ENCODE measurements at regions not wholly inside any gene's neighbourhood (a gene's known extent, or its start where the extent isn't known, plus 50 kb on each side); places are given as distances from the start of the nearest gene placed in this dataset.

GRCh38 chr21:24824209-24824608 lies 783.1 kb downstream of the MRPL39 start:
- H3K9me3 ChIP-seq: no peaks in the 10 kb centered on the region
- no peak overlapping the region for H3K27ac ChIP-seq
- H3K36me3 ChIP-seq: no peaks in the 10 kb centered on the region
- TF ChIP-seq CTCF (IDR thresholded peaks at IDR 0.05): no peak
- DNase-seq (ENCODE audit: low spot score): no peak
- H3K4me3 ChIP-seq: no peak overlapping the region
- no peaks in the 10 kb centered on the region for H3K27me3 ChIP-seq (replicated peaks; ENCODE audit: insufficient read depth)
- no peak for ATAC-seq (ENCODE audit: insufficient number of reproducible peaks, low FRiP score, low read depth)
- H3K4me1 ChIP-seq (ENCODE audit: control insufficient read depth in 1 of 2, low read depth in 2 of 2): no peaks in the 10 kb centered on the region

GRCh38 chr21:24823247-24823646 lies 784.0 kb downstream of the MRPL39 start:
- Histone ChIP-seq H3K27ac (no peak overlapping the region), H3K4me1 (ENCODE audit: control insufficient read depth in 1 of 2, low read depth in 2 of 2) (no peaks in the 10 kb centered on the region), H3K9me3 (no peaks in the 10 kb centered on the region), H3K4me3 (no peak overlapping the region), H3K36me3 (no peaks in the 10 kb centered on the region), H3K27me3 (replicated peaks; ENCODE audit: insufficient read depth) (no peaks in the 10 kb centered on the region)
- no peak for TF ChIP-seq CTCF (IDR thresholded peaks at IDR 0.05)
- DNase-seq (ENCODE audit: low spot score): no peak
- no peak for ATAC-seq (ENCODE audit: insufficient number of reproducible peaks, low FRiP score, low read depth)

- no peaks in the 10 kb centered on the region for H3K9me3 ChIP-seq
- H3K27me3 ChIP-seq (replicated peaks; ENCODE audit: insufficient read depth): peaks cover 4% of the 10 kb centered on the region
- H3K4me1 ChIP-seq (ENCODE audit: control insufficient read depth in 1 of 2, low read depth in 2 of 2): no peaks in the 10 kb centered on the region
- TF ChIP-seq CTCF (IDR thresholded peaks at IDR 0.05): no peak
- H3K4me3 ChIP-seq: no peak overlapping the region
- DNase-seq (ENCODE audit: low spot score) (no peak), ATAC-seq (ENCODE audit: insufficient number of reproducible peaks, low FRiP score, low read depth) (no peak)
- no peak overlapping the region for H3K27ac ChIP-seq
- H3K36me3 ChIP-seq: no peaks in the 10 kb centered on the region
Observed at GRCh38 chr21:24785033-24785432, 822.2 kb downstream of the MRPL39 start.

GRCh38 chr21:24781146-24781545 lies 826.1 kb downstream of the MRPL39 start:
- Histone ChIP-seq H3K36me3 (no peaks in the 10 kb centered on the region), H3K27me3 (replicated peaks; ENCODE audit: insufficient read depth) (no peaks in the 10 kb centered on the region), H3K4me3 (no peak overlapping the region), H3K27ac (no peak overlapping the region), H3K4me1 (ENCODE audit: control insufficient read depth in 1 of 2, low read depth in 2 of 2) (no peaks in the 10 kb centered on the region), H3K9me3 (no peaks in the 10 kb centered on the region)
- no peak for TF ChIP-seq CTCF (IDR thresholded peaks at IDR 0.05)
- ATAC-seq (ENCODE audit: insufficient number of reproducible peaks, low FRiP score, low read depth): no peak
- DNase-seq (ENCODE audit: low spot score): no peak

- Histone ChIP-seq H3K27me3 (replicated peaks; ENCODE audit: insufficient read depth) (no peaks in the 10 kb centered on the region), H3K4me1 (ENCODE audit: control insufficient read depth in 1 of 2, low read depth in 2 of 2) (no peaks in the 10 kb centered on the region), H3K4me3 (no peak overlapping the region), H3K36me3 (no peaks in the 10 kb centered on the region), H3K27ac (no peak overlapping the region), H3K9me3 (no peaks in the 10 kb centered on the region)
- DNase-seq (ENCODE audit: low spot score): no peak
- ATAC-seq (ENCODE audit: insufficient number of reproducible peaks, low FRiP score, low read depth): no peak
- TF ChIP-seq CTCF (IDR thresholded peaks at IDR 0.05): no peak
Observed at GRCh38 chr21:24759348-24760075, 847.8 kb downstream of the MRPL39 start.
